IMR-90 (cell line): ENCODE measurements at regions not wholly inside any gene's neighbourhood (a gene's known extent, or its start where the extent isn't known, plus 50 kb on each side); places are given as distances from the start of the nearest gene placed in this dataset.

Experiments
- BHLHE40 ChIP-seq: fragments of 150-350 bp; IDR thresholded peaks from 2 replicates; pipeline ENCODE4 v1.6.1; 2016; ENCODE audit warnings: mild to moderate bottlenecking, low read depth, low read length
- CEBPB ChIP-seq: IDR thresholded peaks from 2 replicates; pipeline ENCODE4 v1.6.1; 2012; ENCODE audit warnings: low read depth, low read length, improper control_type of control experiment
- ELK1 ChIP-seq: fragments of 150-350 bp; IDR thresholded peaks from 2 replicates; pipeline ENCODE4 v1.6.1; 2016; ENCODE audit warnings: low read depth, mild to moderate bottlenecking, low read length, moderate library complexity, borderline replicate concordance
- MAZ ChIP-seq: IDR thresholded peaks from 2 replicates; pipeline ENCODE4 v1.6.1; 2012; ENCODE audit warnings: low read depth, mild to moderate bottlenecking, low read length, improper control_type of control experiment, moderate library complexity, borderline replicate concordance
- MXI1 ChIP-seq: IDR thresholded peaks from 2 replicates; pipeline ENCODE4 v1.6.1; 2012; ENCODE audit warnings: low read depth, mild to moderate bottlenecking, low read length, moderate library complexity, borderline replicate concordance
- POLR2A ChIP-seq: IDR thresholded peaks from 2 replicates; pipeline ENCODE4 v1.6.1; 2012; ENCODE audit warnings: mild to moderate bottlenecking, low read depth, low read length
- TF ChIP-seq, protein P1 (sequence below): conservative IDR thresholded peaks from 2 replicates; pipeline ENCODE4 v1.5.1; 2012; ENCODE audit warnings: mild to moderate bottlenecking, low read depth, low read length, improper control_type of control experiment
- TF ChIP-seq, protein P2 (sequence below): fragments of 150-350 bp; IDR thresholded peaks from 2 replicates; pipeline ENCODE4 v1.6.1; 2017; ENCODE audit warnings: mild to moderate bottlenecking, antibody characterized with exemption, low read length, low read depth

- TF ChIP-seq, protein P1, sequence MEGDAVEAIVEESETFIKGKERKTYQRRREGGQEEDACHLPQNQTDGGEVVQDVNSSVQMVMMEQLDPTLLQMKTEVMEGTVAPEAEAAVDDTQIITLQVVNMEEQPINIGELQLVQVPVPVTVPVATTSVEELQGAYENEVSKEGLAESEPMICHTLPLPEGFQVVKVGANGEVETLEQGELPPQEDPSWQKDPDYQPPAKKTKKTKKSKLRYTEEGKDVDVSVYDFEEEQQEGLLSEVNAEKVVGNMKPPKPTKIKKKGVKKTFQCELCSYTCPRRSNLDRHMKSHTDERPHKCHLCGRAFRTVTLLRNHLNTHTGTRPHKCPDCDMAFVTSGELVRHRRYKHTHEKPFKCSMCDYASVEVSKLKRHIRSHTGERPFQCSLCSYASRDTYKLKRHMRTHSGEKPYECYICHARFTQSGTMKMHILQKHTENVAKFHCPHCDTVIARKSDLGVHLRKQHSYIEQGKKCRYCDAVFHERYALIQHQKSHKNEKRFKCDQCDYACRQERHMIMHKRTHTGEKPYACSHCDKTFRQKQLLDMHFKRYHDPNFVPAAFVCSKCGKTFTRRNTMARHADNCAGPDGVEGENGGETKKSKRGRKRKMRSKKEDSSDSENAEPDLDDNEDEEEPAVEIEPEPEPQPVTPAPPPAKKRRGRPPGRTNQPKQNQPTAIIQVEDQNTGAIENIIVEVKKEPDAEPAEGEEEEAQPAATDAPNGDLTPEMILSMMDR, result no peak
- no peak for TF ChIP-seq POLR2A
- TF ChIP-seq BHLHE40, result no peak
- no peak for TF ChIP-seq ELK1
- TF ChIP-seq, protein P2, sequence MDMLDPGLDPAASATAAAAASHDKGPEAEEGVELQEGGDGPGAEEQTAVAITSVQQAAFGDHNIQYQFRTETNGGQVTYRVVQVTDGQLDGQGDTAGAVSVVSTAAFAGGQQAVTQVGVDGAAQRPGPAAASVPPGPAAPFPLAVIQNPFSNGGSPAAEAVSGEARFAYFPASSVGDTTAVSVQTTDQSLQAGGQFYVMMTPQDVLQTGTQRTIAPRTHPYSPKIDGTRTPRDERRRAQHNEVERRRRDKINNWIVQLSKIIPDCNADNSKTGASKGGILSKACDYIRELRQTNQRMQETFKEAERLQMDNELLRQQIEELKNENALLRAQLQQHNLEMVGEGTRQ, result no peak
- no peak for TF ChIP-seq MXI1
- no peak for TF ChIP-seq CEBPB
- no peak for TF ChIP-seq MAZ
Observed at GRCh38 chr10:52954407-52954806, 181.8 kb upstream of the MBL2 start.
